HL-60/S4 treated with retinoic acid at 250 ng/mL for 4 days and 3 days (cell line): ENCODE measurements at regions not wholly inside any gene's neighbourhood (a gene's known extent, or its start where the extent isn't known, plus 50 kb on each side); places are given as distances from the start of the nearest gene placed in this dataset.

Experiments used
- in situ Hi-C: fragments of 300-500 bp; cut with MboI; formaldehyde crosslinking; loops from 2 replicates; pipeline ENCODE4 v1.7.0; 2022; ENCODE audit warnings: low sequenced_read_pairs

DNA sequence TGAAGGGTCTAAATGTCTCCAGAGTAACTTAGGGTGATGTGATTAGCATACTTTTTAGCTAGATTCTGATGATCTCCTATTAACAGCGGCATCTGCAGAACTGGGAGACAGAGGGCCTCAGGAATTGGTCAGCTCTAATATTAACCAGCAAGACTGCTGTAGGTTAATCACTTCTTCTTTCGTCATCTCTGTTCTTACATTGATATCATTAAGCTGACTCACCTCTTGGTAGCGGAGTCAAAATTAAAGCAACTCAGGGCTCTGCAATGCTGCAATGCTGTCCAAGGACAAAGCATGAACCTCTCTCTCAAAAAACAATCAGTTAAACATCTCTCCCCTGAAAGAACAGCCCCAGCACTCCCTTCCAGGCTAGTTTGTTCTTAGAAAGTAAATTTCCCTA, 57.5 kb upstream of the TRA2B start:
- in situ Hi-C loops: loop anchor here (25.0 kb wide), 1 partner anchor 817 kb away; the partner anchor contains the start of gene RFC4

DNA sequence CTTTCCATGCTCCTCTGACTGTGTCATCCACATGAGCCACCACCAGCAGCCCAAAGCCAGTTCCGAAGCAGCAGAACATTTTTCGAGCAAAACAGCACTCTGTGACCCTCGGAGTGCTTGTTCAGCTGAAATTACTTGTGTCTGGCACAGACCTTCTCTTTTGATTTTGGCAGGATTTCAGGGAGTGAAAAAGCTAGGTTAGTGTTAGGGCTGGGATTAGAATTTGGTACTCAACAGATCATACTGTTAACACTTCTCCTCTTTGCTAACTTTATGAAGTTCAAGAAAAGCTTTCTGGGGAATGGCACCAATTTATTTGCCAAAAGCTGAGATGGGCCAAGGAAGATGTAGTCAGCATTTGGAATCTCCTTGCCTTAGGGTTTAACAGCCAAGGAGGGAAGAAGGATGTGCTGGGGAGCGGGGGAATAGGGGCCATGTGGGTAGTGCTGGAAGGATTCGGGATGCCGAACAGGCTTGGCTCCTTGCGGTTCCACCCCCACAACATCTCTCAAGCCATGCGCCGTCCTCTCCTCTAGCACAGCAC, 55.1 kb upstream of the TRA2B start:
- in situ Hi-C loops: loop anchor here (25.0 kb wide), 1 partner anchor 819 kb away; the partner anchor contains the start of gene RFC4

DNA sequence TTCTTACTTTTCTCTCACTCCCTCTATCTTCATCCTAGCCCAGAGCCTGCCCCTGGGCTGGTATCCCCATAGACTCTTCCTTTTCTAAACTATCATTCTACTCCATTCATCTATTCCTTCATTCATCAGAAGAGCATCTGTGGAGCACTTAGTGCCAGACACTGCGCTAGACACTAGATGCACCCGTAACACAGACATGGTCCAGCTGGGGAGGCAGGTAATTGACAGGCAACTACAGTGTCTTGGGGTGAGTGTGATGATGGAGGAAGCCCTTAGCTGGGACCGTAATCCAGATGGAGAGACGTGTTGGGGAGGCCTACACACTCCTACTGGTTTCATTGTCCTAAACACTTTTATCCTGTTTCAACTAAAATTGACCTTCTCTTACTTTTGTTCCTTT, 53.2 kb upstream of the TRA2B start:
- in situ Hi-C loops: loop anchor here (25.0 kb wide), 1 partner anchor 821 kb away; the partner anchor contains the start of gene RFC4

DNA sequence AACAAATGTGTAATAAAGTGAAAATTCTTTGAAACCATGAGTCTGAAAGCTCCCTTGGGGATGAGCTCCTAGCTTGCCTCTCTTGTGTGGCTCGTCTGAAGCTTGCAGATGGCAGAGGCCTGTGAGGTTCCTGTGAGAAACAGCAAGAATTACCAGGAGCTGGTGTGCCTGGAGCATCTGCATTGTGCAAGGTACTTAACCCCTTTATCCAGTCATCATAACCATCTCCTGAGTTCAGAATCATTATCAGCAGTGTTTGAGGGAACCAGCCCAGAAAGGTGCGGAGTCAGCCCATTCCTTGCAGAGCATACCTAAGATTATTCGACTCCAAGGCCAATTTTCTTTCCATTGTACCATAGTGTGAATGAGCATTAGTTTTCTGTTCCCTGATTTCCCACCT, 51.7 kb upstream of the TRA2B start:
- in situ Hi-C loops: loop anchor here (10.0 to 25.0 kb wide), 3 partner anchors 265 to 823 kb away; partner anchors contain the start of gene RFC4

DNA sequence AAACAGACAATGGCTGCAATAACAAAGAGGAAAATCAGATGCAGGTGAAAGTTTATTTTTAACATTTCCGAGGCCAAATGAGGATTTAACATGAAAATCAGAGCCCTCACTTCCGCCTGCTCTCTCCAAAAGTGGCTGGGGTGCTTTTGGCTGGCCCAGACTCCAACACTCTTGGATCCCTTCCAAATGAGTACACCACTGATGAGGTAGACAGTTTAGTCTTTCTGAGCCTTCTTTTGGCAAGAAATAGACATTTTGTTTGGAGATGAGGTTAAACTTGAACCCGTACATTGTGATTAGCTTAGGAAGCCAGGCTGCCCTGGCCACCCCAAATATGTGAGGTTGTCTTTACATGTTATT, 51.0 kb upstream of the TRA2B start:
- in situ Hi-C loops: loop anchor here (10.0 to 25.0 kb wide), 3 partner anchors 266 to 824 kb away; partner anchors contain the start of gene RFC4

DNA sequence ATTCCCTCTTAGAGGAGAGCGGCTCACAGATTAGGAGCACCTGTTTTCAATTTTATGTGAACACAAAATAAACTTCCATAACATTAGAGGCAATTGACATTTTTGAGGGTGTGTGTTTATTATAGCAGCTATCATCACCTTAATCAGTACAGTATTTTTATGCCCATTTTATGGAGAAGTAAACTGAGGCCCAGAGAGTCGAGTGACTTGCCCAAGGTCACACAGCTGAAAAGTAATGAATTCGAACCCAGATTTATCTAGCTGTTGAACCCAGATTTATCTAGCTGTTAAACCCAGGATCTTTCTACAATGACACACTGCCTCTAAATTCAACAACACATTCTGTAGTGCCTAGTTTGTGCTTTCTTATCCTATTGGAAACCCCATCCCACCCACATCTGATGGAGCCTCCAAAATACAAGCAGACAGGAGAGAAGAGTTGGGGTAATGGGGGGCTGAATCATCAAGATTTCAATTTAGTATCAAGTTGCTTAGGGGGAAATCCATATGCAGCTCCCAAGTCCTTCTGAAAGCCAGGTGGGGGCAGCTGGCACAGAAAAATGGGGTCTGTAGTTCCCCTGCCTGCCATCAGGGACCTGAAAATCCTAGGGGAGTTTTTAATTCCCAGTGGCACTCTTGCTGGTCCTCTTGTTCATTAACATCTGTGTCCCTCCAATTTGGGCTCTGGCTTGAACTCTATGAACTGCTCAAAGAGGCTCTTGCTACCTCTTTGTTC, 50.4 kb upstream of the TRA2B start:
- in situ Hi-C loops: loop anchor here (10.0 to 25.0 kb wide), 3 partner anchors 267 to 824 kb away; partner anchors contain the start of gene RFC4
